ENCODE measurements at regions not wholly inside any gene's neighbourhood (a gene's known extent, or its start where the extent isn't known, plus 50 kb on each side); places are given as distances from the start of the nearest gene placed in this dataset.

- no peak for TF ChIP-seq EP300 (IDR thresholded peaks at IDR 0.05)
- Histone ChIP-seq H3K9me3 (no peaks in the 10 kb centered on the region), H3K27ac (no peak overlapping the region), H3K36me3 (no peaks in the 10 kb centered on the region), H3K27me3 (peaks cover 0 to 8% (median 0%) of the 10 kb centered on the region in 3 donors), H3K4me1 (no peaks in the 10 kb centered on the region), H3K4me3 (no peak overlapping the region)
- intact Hi-C loops (cut with DNase I) = no loop called here
- 76 to 89% methylated on average over 10 of the region's 10 CpGs for WGBS, 2 donors
- no peak for DNase-seq
Measured at GRCh38 chr1:5685446-5686040, 306.7 kb downstream of the NPHP4 start.

GRCh38 chr1:5684791-5685190 is 307.4 kb downstream of the NPHP4 start:
- Histone ChIP-seq H3K27ac (no peak overlapping the region), H3K4me1 (no peaks in the 10 kb centered on the region), H3K36me3 (no peaks in the 10 kb centered on the region), H3K9me3 (no peaks in the 10 kb centered on the region), H3K4me3 (no peak overlapping the region), H3K27me3 (peaks cover 0 to 3% (median 0%) of the 10 kb centered on the region in 3 donors)
- TF ChIP-seq CTCF (IDR thresholded peaks at IDR 0.05) (no peak), EP300 (IDR thresholded peaks at IDR 0.05) (no peak), POLR2AphosphoS5 (IDR thresholded peaks at IDR 0.05) (no peak), POLR2A (IDR thresholded peaks at IDR 0.05) (no peak)
- DNase-seq = no peak
- intact Hi-C loops (cut with DNase I) = no loop called here
- WGBS, 2 donors = 89 to 91% methylated on average over 11 of the region's 11 CpGs

- TF ChIP-seq CTCF (IDR thresholded peaks at IDR 0.05) = no peak
- TF ChIP-seq POLR2AphosphoS5 (IDR thresholded peaks at IDR 0.05) = no peak
- no peak for TF ChIP-seq EP300 (IDR thresholded peaks at IDR 0.05)
- no peak for TF ChIP-seq POLR2A (IDR thresholded peaks at IDR 0.05)
- Histone ChIP-seq H3K9me3 (no peaks in the 10 kb centered on the region), H3K27ac (no peak overlapping the region), H3K4me1 (no peaks in the 10 kb centered on the region), H3K36me3 (no peaks in the 10 kb centered on the region), H3K4me3 (no peak overlapping the region), H3K27me3 (peaks cover 0 to 3% (median 0%) of the 10 kb centered on the region in 3 donors)
- intact Hi-C loops (cut with DNase I) = no loop called here
- DNase-seq = no peak
- 53 to 73% methylated on average over 2 of the region's 2 CpGs for WGBS, 2 donors
Measured at GRCh38 chr1:5683446-5683845, 308.8 kb downstream of the NPHP4 start.

GRCh38 chr1:5682626-5683225 is 309.5 kb downstream of the NPHP4 start:
- DNase-seq = no peak
- TF ChIP-seq POLR2A (IDR thresholded peaks at IDR 0.05) = no peak
- TF ChIP-seq EP300 (IDR thresholded peaks at IDR 0.05) = no peak
- no peak for TF ChIP-seq CTCF (IDR thresholded peaks at IDR 0.05)
- no peak for TF ChIP-seq POLR2AphosphoS5 (IDR thresholded peaks at IDR 0.05)
- Histone ChIP-seq H3K4me3 (no peak overlapping the region), H3K27me3 (peaks cover 0 to 3% (median 0%) of the 10 kb centered on the region in 3 donors), H3K36me3 (no peaks in the 10 kb centered on the region), H3K4me1 (no peaks in the 10 kb centered on the region), H3K27ac (no peak overlapping the region), H3K9me3 (no peaks in the 10 kb centered on the region)
- intact Hi-C loops (cut with DNase I) = no loop called here
- WGBS, 2 donors = 71 to 74% methylated on average over 16 of the region's 16 CpGs

- intact Hi-C loops (cut with DNase I) = no loop called here
- Histone ChIP-seq H3K9me3 (no peaks in the 10 kb centered on the region), H3K27ac (no peak overlapping the region), H3K4me1 (no peaks in the 10 kb centered on the region), H3K4me3 (no peak overlapping the region), H3K27me3 (peaks cover 0 to 3% (median 0%) of the 10 kb centered on the region in 3 donors), H3K36me3 (no peaks in the 10 kb centered on the region)
- TF ChIP-seq POLR2AphosphoS5 (IDR thresholded peaks at IDR 0.05) (no peak), CTCF (IDR thresholded peaks at IDR 0.05) (no peak), POLR2A (IDR thresholded peaks at IDR 0.05) (no peak), EP300 (IDR thresholded peaks at IDR 0.05) (no peak)
- 77 to 78% methylated on average over 6 of the region's 6 CpGs for WGBS, 2 donors
- no peak for DNase-seq
Measured at GRCh38 chr1:5681654-5682053, 310.6 kb downstream of the NPHP4 start.
